GM12873 (cell line): ENCODE measurements at regions not wholly inside any gene's neighbourhood (a gene's known extent, or its start where the extent isn't known, plus 50 kb on each side); places are given as distances from the start of the nearest gene placed in this dataset.

Experiments
- TF ChIP-seq, protein P1 (sequence below): IDR thresholded peaks from 2 replicates; pipeline ENCODE4 v1.5.1; 2012; ENCODE audit warnings: low read depth, mild to moderate bottlenecking, moderate library complexity, low read length, control low read depth; ENCODE audit not compliant: insufficient read depth; ENCODE audit errors: missing control alignments

DNA sequence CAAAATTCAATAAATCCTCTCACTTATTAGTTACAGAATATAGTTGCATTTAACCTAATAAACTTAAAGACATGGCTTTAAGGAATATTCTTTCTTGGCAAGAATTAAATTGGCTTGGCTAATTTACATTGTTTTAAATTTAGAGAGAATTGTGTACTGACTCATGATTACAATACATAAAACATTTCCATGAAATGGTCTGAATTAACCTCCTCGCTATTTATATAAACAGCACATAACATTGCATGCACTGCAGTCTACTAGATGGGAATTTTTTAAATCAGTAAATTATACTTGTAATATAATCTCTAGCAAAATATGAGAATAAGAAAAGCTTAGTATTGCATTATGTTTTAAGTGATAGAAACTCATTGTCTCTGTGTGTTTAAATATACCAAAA, 268.9 kb downstream of the SHOX2 start:
- TF ChIP-seq, protein P1, sequence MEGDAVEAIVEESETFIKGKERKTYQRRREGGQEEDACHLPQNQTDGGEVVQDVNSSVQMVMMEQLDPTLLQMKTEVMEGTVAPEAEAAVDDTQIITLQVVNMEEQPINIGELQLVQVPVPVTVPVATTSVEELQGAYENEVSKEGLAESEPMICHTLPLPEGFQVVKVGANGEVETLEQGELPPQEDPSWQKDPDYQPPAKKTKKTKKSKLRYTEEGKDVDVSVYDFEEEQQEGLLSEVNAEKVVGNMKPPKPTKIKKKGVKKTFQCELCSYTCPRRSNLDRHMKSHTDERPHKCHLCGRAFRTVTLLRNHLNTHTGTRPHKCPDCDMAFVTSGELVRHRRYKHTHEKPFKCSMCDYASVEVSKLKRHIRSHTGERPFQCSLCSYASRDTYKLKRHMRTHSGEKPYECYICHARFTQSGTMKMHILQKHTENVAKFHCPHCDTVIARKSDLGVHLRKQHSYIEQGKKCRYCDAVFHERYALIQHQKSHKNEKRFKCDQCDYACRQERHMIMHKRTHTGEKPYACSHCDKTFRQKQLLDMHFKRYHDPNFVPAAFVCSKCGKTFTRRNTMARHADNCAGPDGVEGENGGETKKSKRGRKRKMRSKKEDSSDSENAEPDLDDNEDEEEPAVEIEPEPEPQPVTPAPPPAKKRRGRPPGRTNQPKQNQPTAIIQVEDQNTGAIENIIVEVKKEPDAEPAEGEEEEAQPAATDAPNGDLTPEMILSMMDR = no peak

DNA sequence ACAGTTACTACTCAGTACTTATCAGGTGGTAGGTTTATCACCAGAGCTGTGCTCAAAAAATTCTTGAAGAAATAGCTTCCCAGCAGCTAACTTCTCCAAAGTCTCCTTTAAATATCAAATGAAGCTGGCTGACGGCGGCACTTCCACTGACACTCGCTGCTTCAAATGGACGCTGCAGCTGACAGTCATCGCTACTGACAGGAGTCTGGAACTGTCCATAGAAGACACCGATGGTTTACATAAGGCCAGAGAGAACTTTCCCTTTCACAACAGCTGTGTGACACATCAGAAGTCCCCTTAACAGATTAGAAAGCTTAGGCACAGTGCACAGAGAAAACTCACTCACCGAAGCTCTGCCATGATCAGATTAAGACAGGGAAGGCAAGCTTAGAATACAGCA, 270.2 kb downstream of the SHOX2 start:
- TF ChIP-seq, protein P1 = no peak

DNA sequence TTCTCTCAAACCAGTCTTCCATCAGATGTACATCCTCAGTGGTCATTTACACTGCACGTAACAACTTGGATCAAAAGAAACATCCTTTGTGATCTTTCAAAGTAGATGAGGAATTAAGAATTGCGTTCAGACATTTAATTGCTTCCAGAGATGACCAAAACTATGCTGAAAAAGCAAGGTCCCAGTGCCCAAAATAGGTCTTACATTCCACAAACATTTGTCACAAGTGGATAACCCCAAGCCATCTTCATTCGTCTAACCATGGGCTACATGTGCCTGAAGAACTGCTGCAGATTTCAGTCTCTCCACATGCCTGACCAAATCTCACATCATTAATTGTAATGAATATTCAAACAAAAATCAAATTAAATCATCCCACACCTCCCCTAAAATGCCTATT, 273.6 kb downstream of the SHOX2 start:
- TF ChIP-seq, protein P1 = no peak

DNA sequence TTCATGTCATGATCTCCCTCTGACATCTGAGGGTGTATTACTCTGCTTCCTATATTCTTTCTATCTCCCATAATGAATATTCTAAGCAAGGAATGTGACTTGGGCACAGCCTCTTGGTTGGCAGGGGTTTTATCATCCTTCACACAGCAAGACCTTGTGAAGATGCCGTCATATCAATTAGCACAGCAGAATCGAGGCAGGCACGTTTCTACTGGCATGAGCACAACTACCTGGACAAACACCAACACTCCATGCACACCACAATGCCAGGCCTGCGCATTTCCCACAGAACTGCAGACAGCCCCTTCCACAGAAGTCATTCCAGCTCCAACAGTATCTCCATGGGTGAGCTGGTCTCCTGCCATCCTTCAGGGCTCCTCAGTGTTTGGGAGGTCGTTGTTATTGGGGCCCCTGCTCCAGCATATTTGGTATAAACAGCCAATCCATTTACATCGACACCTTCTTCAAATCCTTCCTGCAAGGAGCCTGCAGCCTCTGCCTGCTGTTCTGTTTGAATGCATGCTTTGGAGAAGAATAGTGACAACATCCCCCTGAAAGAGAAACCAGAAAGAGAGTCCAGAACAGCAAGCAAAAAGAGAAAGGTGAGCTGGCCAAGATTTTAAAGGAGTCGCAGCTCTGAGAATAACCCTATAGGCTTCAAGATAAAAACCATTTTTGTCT, 275.5 kb downstream of the SHOX2 start:
- TF ChIP-seq, protein P1 = no peak

DNA sequence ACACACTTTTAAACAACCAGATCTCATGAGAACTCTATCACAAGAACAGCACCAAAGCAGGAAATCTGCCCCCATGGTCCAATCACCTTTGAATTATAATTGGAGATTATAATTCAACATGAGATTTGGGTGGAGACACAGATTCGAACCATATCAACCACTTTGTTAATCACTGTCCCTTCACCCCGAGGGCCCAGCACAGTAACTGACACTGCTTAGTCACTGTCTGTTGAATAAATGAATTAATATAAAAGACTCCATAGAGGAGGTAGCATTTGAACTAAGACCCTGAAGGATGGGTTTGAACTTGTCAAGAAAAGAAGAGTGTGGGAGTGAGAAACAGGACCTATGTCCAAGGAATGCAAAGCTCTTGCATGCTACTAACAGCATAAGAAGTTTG, 276.4 kb downstream of the SHOX2 start:
- TF ChIP-seq, protein P1 = no peak

DNA sequence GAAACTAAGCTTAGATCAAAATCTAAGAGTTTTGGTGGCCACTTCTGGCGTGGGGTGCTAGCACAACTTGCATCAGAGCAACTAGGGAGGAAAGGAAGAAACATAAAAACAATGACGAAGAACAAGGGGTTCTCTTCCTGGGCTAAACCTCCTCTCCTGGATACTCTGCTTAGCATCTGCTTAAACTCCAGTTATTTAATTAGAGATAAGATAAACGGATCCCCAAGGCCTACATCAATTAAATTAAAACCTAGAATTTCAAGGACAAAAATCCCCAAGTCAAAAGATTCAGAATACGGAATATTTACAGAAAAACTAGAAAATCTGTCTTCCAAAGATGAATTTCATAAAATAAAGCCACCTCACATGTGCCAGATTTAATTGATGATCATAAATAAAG, 281.9 kb downstream of the SHOX2 start:
- TF ChIP-seq, protein P1 = no peak

DNA sequence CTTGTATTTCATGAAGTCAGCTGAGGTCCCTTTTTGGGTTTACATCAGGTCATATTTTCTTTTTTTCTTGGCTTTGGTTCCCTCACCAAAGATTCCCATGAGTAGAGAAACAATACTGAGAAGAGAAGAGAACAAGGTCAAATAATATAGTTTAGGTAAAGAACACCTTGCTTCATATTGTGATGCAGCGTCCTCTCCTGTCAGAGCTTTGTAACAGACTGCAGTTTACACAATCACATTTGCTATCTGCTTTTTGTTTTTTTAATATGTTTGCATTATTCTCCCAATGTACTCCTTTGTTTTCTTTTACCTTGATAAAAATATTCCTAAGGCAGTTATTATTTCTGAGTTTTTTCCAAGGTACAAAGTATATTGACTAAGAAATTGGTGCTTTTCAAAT, 283.2 kb downstream of the SHOX2 start:
- TF ChIP-seq, protein P1 = no peak
